Caco-2 (cell line): ENCODE measurements at regions not wholly inside any gene's neighbourhood (a gene's known extent, or its start where the extent isn't known, plus 50 kb on each side); places are given as distances from the start of the nearest gene placed in this dataset.

ENCODE experiments used
- BruUV-seq: library from RNA; stranded (reverse); fragments of 400-500 nt; replicated peaks from 2 replicates; lab custom pipeline; 2021; lab: Mats Ljungman, UMichigan
- CTCF ChIA-PET: fragments of 300-600 bp; sonication (Branson Sonifier 250); formaldehyde crosslinking; loops from one replicate; lab custom pipeline; 2022; ENCODE audit warnings: antibody characterized with exemption; lab: Charles Lee
- POLR2A ChIA-PET: fragments of 300-600 bp; sonication (Branson Sonifier 250); formaldehyde crosslinking; loops from one replicate; lab custom pipeline; 2022; ENCODE audit warnings: antibody characterized with exemption; lab: Charles Lee
- DNase-seq, 2 experiments: peaks; one replicate each; pipeline versions ENCODE4 v3.0.0 to v3.0.0-alpha.2; 2020 to 2022
- H3K27me3 ChIP-seq: replicated peaks from 2 replicates; pipeline ENCODE4 v1.6.0; 2011; ENCODE audit warnings: low read length; ENCODE audit not compliant: control insufficient read depth, insufficient read depth
- H3K36me3 ChIP-seq: 2 replicates; pipeline ENCODE4 v1.5.1; 2011; ENCODE audit warnings: low read length; ENCODE audit not compliant: control insufficient read depth, insufficient read depth
- H3K4me1 ChIP-seq: fragments of 250-450 bp; sonication (Bioruptor Pico); 2 replicates; pipeline ENCODE4 v1.5.1; 2020; ENCODE audit warnings: mild to moderate bottlenecking
- H3K4me3 ChIP-seq: 2 replicates; pipeline ENCODE4 v1.5.1; 2011; ENCODE audit warnings: low read depth, mild to moderate bottlenecking, control low read depth, low read length
- H3K9me3 ChIP-seq: fragments of 250-450 bp; sonication (Bioruptor Pico); 2 replicates; pipeline ENCODE4 v1.5.1; 2020; ENCODE audit warnings: mild to moderate bottlenecking, moderate library complexity
- H3K27ac Mint-ChIP-seq: one replicate; pipeline ENCODE4 v1.8.0; 2022; ENCODE audit warnings: mixed read lengths; ENCODE audit not compliant: unreplicated experiment
- H3K27me3 Mint-ChIP-seq: one replicate; pipeline ENCODE4 v1.8.0; 2022; ENCODE audit warnings: mixed read lengths; ENCODE audit not compliant: insufficient read depth, unreplicated experiment
- H3K36me3 Mint-ChIP-seq: one replicate; pipeline ENCODE4 v1.8.0; 2022; ENCODE audit warnings: mild to moderate bottlenecking, mixed read lengths; ENCODE audit not compliant: insufficient read depth, unreplicated experiment
- H3K4me1 Mint-ChIP-seq: one replicate; pipeline ENCODE4 v1.8.0; 2022; ENCODE audit warnings: low read depth, mixed read lengths; ENCODE audit not compliant: unreplicated experiment
- H3K4me3 Mint-ChIP-seq: one replicate; pipeline ENCODE4 v1.8.0; 2022; ENCODE audit warnings: mild to moderate bottlenecking, moderate library complexity, mixed read lengths; ENCODE audit not compliant: unreplicated experiment
- H3K9me3 Mint-ChIP-seq: one replicate; pipeline ENCODE4 v1.8.0; 2022; ENCODE audit warnings: mixed read lengths; ENCODE audit not compliant: unreplicated experiment
- CTCF ChIP-seq, 2 experiments: fragments of 200-600 bp in 1 of 2; IDR thresholded peaks; 1 replicate in 1 of 2; 2 replicates in 1 of 2; pipeline versions ENCODE4 v1.5.1 to v1.8.0; 2011 to 2022; ENCODE audit warnings: antibody characterized with exemption in 1 of 2, control low read depth in 1 of 2, inconsistent platforms in 1 of 2, low read depth in 1 of 2, low read length in 1 of 2, mild to moderate bottlenecking in 1 of 2, moderate library complexity in 1 of 2; ENCODE audit not compliant: insufficient read depth in 1 of 2, severe bottlenecking in 1 of 2, unreplicated experiment in 1 of 2
- intact Hi-C: fragments of 100-400 bp; cut with micrococcal nuclease; formaldehyde crosslinking; loops from one replicate; pipeline ENCODE4 v1.10.0; 2022; ENCODE audit not compliant: unreplicated experiment

- Histone ChIP-seq H3K27me3 (no peaks in the 10 kb centered on the region), H3K9me3 (no peaks in the 10 kb centered on the region), H3K4me3 (no peak overlapping the region), H3K36me3 (no peaks in the 10 kb centered on the region), H3K4me1 (no peaks in the 10 kb centered on the region)
- DNase-seq, result no peak
- Mint-ChIP-seq H3K27me3 (peaks cover 23% of the 10 kb centered on the region), H3K4me1 (no peaks in the 10 kb centered on the region), H3K9me3 (no peaks in the 10 kb centered on the region), H3K27ac (no peak overlapping the region), H3K4me3 (no peak overlapping the region), H3K36me3 (no peaks in the 10 kb centered on the region)
- no peak for TF ChIP-seq CTCF (IDR thresholded peaks at IDR 0.05; ENCODE audit: insufficient read depth in 1 of 2, low read depth in 1 of 2, low read length in 1 of 2, severe bottlenecking in 1 of 2, unreplicated experiment in 1 of 2)
- ChIA-PET POLR2A (no interaction called here), CTCF (no interaction called here)
- no TSS peak for BruUV-seq
- intact Hi-C loops, result no loop called here
Measured at GRCh38 chr20:12762725-12763124, 246.0 kb upstream of the SPTLC3 start.

GRCh38 chr20:12763406-12763805, 245.4 kb upstream of the SPTLC3 start:
- ChIA-PET POLR2A (no interaction called here), CTCF (no interaction called here)
- Histone ChIP-seq H3K9me3 (no peaks in the 10 kb centered on the region), H3K27me3 (no peaks in the 10 kb centered on the region), H3K4me3 (no peak overlapping the region), H3K4me1 (no peaks in the 10 kb centered on the region), H3K36me3 (no peaks in the 10 kb centered on the region)
- Mint-ChIP-seq H3K4me3 (no peak overlapping the region), H3K27me3 (peaks cover 22% of the 10 kb centered on the region), H3K27ac (no peak overlapping the region), H3K9me3 (no peaks in the 10 kb centered on the region), H3K36me3 (no peaks in the 10 kb centered on the region), H3K4me1 (no peaks in the 10 kb centered on the region)
- intact Hi-C loops, result no loop called here
- DNase-seq, result no peak
- BruUV-seq, result no TSS peak
- TF ChIP-seq CTCF (IDR thresholded peaks at IDR 0.05; ENCODE audit: insufficient read depth in 1 of 2, low read depth in 1 of 2, low read length in 1 of 2, severe bottlenecking in 1 of 2, unreplicated experiment in 1 of 2), result no peak

- H3K4me1 Mint-ChIP-seq, result no peaks in the 10 kb centered on the region
- CTCF ChIA-PET, result no interaction called here
- H3K27me3 Mint-ChIP-seq, result peaks cover 22% of the 10 kb centered on the region
- H3K27me3 ChIP-seq, result no peaks in the 10 kb centered on the region
- H3K27ac Mint-ChIP-seq, result no peak overlapping the region
- H3K36me3 ChIP-seq, result no peaks in the 10 kb centered on the region
- no peaks in the 10 kb centered on the region for H3K36me3 Mint-ChIP-seq
- TF ChIP-seq CTCF (IDR thresholded peaks at IDR 0.05; ENCODE audit: insufficient read depth in 1 of 2, low read depth in 1 of 2, low read length in 1 of 2, severe bottlenecking in 1 of 2, unreplicated experiment in 1 of 2), result no peak
- no TSS peak for BruUV-seq
- H3K9me3 ChIP-seq, result no peaks in the 10 kb centered on the region
- DNase-seq, result no peak
- H3K4me3 Mint-ChIP-seq, result no peak overlapping the region
- intact Hi-C loops, result no loop called here
- POLR2A ChIA-PET, result no interaction called here
- no peak overlapping the region for H3K4me3 ChIP-seq
- H3K9me3 Mint-ChIP-seq, result no peaks in the 10 kb centered on the region
- no peaks in the 10 kb centered on the region for H3K4me1 ChIP-seq
Measured at GRCh38 chr20:12764053-12764452, 244.7 kb upstream of the SPTLC3 start.
